ENCODE measurements at regions not wholly inside any gene's neighbourhood (a gene's known extent, or its start where the extent isn't known, plus 50 kb on each side); places are given as distances from the start of the nearest gene placed in this dataset.

DNA sequence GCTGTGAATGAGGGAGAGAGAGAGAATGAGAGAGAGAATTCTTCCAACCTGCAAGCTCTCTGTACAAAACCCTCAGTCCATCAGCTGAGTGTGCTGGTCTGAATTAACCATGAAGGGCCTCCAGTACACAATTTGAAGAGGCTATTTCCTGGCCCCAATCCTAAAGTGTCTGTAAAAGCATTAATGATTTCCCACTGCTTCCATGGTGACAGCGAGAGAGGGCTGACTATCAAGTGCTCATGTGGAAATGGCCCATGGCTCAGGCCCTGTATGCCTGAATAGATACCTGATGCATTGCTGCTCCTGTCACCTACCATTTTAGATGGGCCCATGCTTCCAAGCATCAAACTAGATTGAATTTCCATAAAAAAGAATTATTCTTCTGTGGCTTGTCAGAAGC is 592.4 kb downstream of the KIF4B start:
- TF ChIP-seq, protein P1, sequence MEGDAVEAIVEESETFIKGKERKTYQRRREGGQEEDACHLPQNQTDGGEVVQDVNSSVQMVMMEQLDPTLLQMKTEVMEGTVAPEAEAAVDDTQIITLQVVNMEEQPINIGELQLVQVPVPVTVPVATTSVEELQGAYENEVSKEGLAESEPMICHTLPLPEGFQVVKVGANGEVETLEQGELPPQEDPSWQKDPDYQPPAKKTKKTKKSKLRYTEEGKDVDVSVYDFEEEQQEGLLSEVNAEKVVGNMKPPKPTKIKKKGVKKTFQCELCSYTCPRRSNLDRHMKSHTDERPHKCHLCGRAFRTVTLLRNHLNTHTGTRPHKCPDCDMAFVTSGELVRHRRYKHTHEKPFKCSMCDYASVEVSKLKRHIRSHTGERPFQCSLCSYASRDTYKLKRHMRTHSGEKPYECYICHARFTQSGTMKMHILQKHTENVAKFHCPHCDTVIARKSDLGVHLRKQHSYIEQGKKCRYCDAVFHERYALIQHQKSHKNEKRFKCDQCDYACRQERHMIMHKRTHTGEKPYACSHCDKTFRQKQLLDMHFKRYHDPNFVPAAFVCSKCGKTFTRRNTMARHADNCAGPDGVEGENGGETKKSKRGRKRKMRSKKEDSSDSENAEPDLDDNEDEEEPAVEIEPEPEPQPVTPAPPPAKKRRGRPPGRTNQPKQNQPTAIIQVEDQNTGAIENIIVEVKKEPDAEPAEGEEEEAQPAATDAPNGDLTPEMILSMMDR (conservative IDR thresholded peaks at IDR 0.05; ENCODE audit: low read length), result no peak
- no peak for TF ChIP-seq EZH2phosphoT487 (IDR thresholded peaks at IDR 0.05; ENCODE audit: borderline replicate concordance, low read depth, low read length)
